ENCODE measurements at regions not wholly inside any gene's neighbourhood (a gene's known extent, or its start where the extent isn't known, plus 50 kb on each side); places are given as distances from the start of the nearest gene placed in this dataset.

DNA sequence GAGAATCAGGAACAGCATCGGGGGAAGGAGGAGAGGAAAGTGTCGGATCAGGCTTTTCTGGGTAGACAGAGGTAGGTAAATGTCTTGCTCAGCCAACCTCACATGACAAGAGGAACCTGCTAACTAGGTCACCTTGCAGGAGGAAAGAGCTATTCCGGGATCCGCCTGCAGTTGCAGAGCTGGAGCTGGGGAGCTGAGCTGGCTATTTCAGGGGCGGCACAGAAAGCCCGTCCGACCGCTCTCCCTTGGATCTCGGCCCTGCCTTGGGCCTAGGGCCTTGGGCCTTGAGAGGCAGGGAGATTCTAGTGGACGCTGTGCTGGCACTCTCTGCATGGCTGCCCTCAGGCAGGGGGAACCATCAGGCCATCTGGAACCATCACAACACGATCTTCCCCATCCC, 56.5 kb upstream of the CTPS1 start:
- no peak for TF ChIP-seq EZH2 (IDR thresholded peaks at IDR 0.05; ENCODE audit: low read length)
- TF ChIP-seq, protein P1, sequence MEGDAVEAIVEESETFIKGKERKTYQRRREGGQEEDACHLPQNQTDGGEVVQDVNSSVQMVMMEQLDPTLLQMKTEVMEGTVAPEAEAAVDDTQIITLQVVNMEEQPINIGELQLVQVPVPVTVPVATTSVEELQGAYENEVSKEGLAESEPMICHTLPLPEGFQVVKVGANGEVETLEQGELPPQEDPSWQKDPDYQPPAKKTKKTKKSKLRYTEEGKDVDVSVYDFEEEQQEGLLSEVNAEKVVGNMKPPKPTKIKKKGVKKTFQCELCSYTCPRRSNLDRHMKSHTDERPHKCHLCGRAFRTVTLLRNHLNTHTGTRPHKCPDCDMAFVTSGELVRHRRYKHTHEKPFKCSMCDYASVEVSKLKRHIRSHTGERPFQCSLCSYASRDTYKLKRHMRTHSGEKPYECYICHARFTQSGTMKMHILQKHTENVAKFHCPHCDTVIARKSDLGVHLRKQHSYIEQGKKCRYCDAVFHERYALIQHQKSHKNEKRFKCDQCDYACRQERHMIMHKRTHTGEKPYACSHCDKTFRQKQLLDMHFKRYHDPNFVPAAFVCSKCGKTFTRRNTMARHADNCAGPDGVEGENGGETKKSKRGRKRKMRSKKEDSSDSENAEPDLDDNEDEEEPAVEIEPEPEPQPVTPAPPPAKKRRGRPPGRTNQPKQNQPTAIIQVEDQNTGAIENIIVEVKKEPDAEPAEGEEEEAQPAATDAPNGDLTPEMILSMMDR (optimal IDR thresholded peaks at IDR 0.05 in 1 of 3, IDR thresholded peaks at IDR 0.05 in 1 of 3, conservative IDR thresholded peaks at IDR 0.05 in 1 of 3; ENCODE audit: extremely low read depth in 1 of 3, insufficient read depth in 2 of 3, low read length in 3 of 3) = no peak
- no peak overlapping the region for H3K4me2 ChIP-seq (ENCODE audit: control insufficient read depth, extremely low read depth, insufficient read depth, low read depth, low read length)
- H3K36me3 ChIP-seq (ENCODE audit: control insufficient read depth in 2 of 2, extremely low read depth in 1 of 2, insufficient read depth in 2 of 2, low read length in 2 of 2) = no peaks in the 10 kb centered on the region
- no peak overlapping the region for H3K27ac ChIP-seq (ENCODE audit: control insufficient read depth, insufficient read depth, low read length)
- FAIRE-seq (no peak), DNase-seq (ENCODE audit: low read depth, low spot score) (no peak)
- no peaks in the 10 kb centered on the region for H3K9me1 ChIP-seq (ENCODE audit: control insufficient read depth, extremely low read depth, insufficient read depth, low read length)
- no peaks in the 10 kb centered on the region for H3K4me1 ChIP-seq (ENCODE audit: control insufficient read depth, extremely low read depth, insufficient read depth, low read length)
- H3K27me3 ChIP-seq (ENCODE audit: control insufficient read depth, extremely low read depth, insufficient read depth, low read length) = no peaks in the 10 kb centered on the region
- H2AFZ ChIP-seq (ENCODE audit: control insufficient read depth, low read length) = peak overlapping the region; percentile 57
- H4K20me1 ChIP-seq (ENCODE audit: control insufficient read depth, extremely low read depth, insufficient read depth, low read length) = no peaks in the 10 kb centered on the region
- no peak overlapping the region for H3K9ac ChIP-seq (ENCODE audit: control insufficient read depth, extremely low read depth, insufficient read depth, low read length)
- H3K4me3 ChIP-seq (ENCODE audit: control insufficient read depth in 2 of 3, extremely low read depth in 1 of 3, insufficient read depth in 2 of 3, low read depth in 1 of 3, low read length in 3 of 3) = no peak overlapping the region
- H3K9me3 ChIP-seq (ENCODE audit: control insufficient read depth, low read depth, low read length) = no peaks in the 10 kb centered on the region
- dilution Hi-C loops (cut with MboI; ENCODE audit: extremely low pct_ligation_motif_present, low sequenced_read_pairs) = no loop called here
- no peaks in the 10 kb centered on the region for H3K79me2 ChIP-seq (ENCODE audit: control insufficient read depth, insufficient read depth, low read length)

DNA sequence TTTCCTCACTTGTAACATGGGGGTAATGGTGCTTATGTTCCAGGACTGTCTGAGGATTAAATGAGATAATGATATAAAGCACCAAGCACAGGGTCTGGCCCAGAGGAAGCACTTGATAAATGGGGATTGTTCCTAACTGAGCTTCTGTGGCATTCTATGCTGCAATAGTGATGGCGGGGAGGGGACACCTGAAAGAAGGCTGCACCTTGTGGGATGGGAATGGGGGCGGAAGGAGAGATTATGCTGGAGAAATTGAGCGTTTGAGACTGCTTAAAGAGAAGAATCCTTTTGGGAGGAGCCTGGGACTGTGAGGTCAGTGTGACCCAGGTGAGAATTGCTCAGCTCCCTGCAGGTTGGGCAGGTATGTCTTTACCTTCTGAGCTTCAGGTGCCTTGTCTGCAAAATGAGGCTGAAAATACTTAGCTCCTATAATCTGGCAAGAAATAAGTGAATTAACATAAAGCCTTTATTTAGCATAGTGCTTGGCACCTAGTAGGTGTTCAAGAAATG, 55.9 kb upstream of the CTPS1 start:
- Histone ChIP-seq H3K9me3 (ENCODE audit: control insufficient read depth, low read depth, low read length) (no peaks in the 10 kb centered on the region), H4K20me1 (ENCODE audit: control insufficient read depth, extremely low read depth, insufficient read depth, low read length) (no peaks in the 10 kb centered on the region), H2AFZ (ENCODE audit: control insufficient read depth, low read length) (no peak overlapping the region), H3K36me3 (ENCODE audit: control insufficient read depth in 2 of 2, extremely low read depth in 1 of 2, insufficient read depth in 2 of 2, low read length in 2 of 2) (no peaks in the 10 kb centered on the region), H3K27ac (ENCODE audit: control insufficient read depth, insufficient read depth, low read length) (no peak overlapping the region), H3K27me3 (ENCODE audit: control insufficient read depth, extremely low read depth, insufficient read depth, low read length) (no peaks in the 10 kb centered on the region), H3K9ac (ENCODE audit: control insufficient read depth, extremely low read depth, insufficient read depth, low read length) (no peak overlapping the region), H3K4me2 (ENCODE audit: control insufficient read depth, extremely low read depth, insufficient read depth, low read depth, low read length) (no peak overlapping the region), H3K9me1 (ENCODE audit: control insufficient read depth, extremely low read depth, insufficient read depth, low read length) (no peaks in the 10 kb centered on the region), H3K4me3 (ENCODE audit: control insufficient read depth in 2 of 3, extremely low read depth in 1 of 3, insufficient read depth in 2 of 3, low read depth in 1 of 3, low read length in 3 of 3) (no peak overlapping the region), H3K79me2 (ENCODE audit: control insufficient read depth, insufficient read depth, low read length) (no peaks in the 10 kb centered on the region), H3K4me1 (ENCODE audit: control insufficient read depth, extremely low read depth, insufficient read depth, low read length) (no peaks in the 10 kb centered on the region)
- TF ChIP-seq, protein P1 (optimal IDR thresholded peaks at IDR 0.05 in 1 of 3, IDR thresholded peaks at IDR 0.05 in 1 of 3, conservative IDR thresholded peaks at IDR 0.05 in 1 of 3; ENCODE audit: extremely low read depth in 1 of 3, insufficient read depth in 2 of 3, low read length in 3 of 3) = no peak
- TF ChIP-seq EZH2 (IDR thresholded peaks at IDR 0.05; ENCODE audit: low read length) = no peak
- dilution Hi-C loops (cut with MboI; ENCODE audit: extremely low pct_ligation_motif_present, low sequenced_read_pairs) = no loop called here
- no peak for DNase-seq (ENCODE audit: low read depth, low spot score)
- no peak for FAIRE-seq
